Progenitor cell of endocrine pancreas (in vitro differentiated cells): ENCODE measurements at regions not wholly inside any gene's neighbourhood (a gene's known extent, or its start where the extent isn't known, plus 50 kb on each side); places are given as distances from the start of the nearest gene placed in this dataset.
A peak's percentile ranks its signal among the peaks of the same experiment; 100 is the strongest.

Source experiments
- DNase-seq: peaks from one replicate; pipeline ENCODE4 v3.0.0; 2021; ENCODE audit warnings: low spot score; ENCODE audit not compliant: unreplicated experiment
- H3K27ac Mint-ChIP-seq: 2 replicates; pipeline ENCODE4 v1.8.0; 2021; ENCODE audit warnings: mild to moderate bottlenecking, moderate library complexity, mixed read lengths
- H3K27me3 Mint-ChIP-seq: 2 replicates; pipeline ENCODE4 v1.8.0; 2021; ENCODE audit warnings: mixed read lengths
- H3K36me3 Mint-ChIP-seq: 2 replicates; pipeline ENCODE4 v1.8.0; 2022; ENCODE audit warnings: mixed read lengths; ENCODE audit not compliant: insufficient read depth
- H3K4me1 Mint-ChIP-seq: 2 replicates; pipeline ENCODE4 v1.8.0; 2021; ENCODE audit warnings: low read depth, mixed read lengths
- H3K4me3 Mint-ChIP-seq: 2 replicates; pipeline ENCODE4 v1.8.0; 2021; ENCODE audit warnings: low read depth, mild to moderate bottlenecking, moderate library complexity, mixed read lengths
- H3K9me3 Mint-ChIP-seq: 2 replicates; pipeline ENCODE4 v1.8.0; 2021; ENCODE audit warnings: low read depth, mixed read lengths
- TF ChIP-seq, protein P1 (sequence below): fragments of 200-600 bp; sonication (generic); IDR thresholded peaks from one replicate; pipeline ENCODE4 v1.5.0; 2021; ENCODE audit warnings: antibody characterized with exemption, mild to moderate bottlenecking; ENCODE audit not compliant: unreplicated experiment

DNA sequence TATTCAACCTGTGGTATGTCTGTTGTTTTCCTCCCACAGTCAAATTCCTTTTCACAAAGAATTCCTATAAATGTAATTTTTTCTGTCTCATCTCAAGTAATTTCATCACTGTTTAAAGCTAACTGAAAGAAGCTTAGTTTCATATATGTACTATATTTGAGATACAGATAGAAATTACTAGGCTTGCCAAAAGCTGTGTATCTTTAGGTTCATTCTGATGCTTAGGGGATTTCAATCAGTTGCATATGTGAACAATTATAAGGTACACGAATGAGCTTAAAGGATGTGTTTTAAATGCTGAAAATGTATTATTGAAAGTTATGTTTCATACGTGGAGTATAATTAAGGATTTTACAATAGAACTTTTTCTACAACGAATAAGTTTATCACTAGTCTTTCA is 59.2 kb upstream of the DSG1 start:
- Mint-ChIP-seq H3K27ac (no peak overlapping the region), H3K27me3 (no peaks in the 10 kb centered on the region), H3K4me3 (no peak overlapping the region), H3K4me1 (peaks cover 32% of the 10 kb centered on the region), H3K9me3 (peaks cover 4% of the 10 kb centered on the region), H3K36me3 (no peaks in the 10 kb centered on the region)
- TF ChIP-seq, protein P1, sequence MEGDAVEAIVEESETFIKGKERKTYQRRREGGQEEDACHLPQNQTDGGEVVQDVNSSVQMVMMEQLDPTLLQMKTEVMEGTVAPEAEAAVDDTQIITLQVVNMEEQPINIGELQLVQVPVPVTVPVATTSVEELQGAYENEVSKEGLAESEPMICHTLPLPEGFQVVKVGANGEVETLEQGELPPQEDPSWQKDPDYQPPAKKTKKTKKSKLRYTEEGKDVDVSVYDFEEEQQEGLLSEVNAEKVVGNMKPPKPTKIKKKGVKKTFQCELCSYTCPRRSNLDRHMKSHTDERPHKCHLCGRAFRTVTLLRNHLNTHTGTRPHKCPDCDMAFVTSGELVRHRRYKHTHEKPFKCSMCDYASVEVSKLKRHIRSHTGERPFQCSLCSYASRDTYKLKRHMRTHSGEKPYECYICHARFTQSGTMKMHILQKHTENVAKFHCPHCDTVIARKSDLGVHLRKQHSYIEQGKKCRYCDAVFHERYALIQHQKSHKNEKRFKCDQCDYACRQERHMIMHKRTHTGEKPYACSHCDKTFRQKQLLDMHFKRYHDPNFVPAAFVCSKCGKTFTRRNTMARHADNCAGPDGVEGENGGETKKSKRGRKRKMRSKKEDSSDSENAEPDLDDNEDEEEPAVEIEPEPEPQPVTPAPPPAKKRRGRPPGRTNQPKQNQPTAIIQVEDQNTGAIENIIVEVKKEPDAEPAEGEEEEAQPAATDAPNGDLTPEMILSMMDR, result no peak
- DNase-seq, result no peak

DNA sequence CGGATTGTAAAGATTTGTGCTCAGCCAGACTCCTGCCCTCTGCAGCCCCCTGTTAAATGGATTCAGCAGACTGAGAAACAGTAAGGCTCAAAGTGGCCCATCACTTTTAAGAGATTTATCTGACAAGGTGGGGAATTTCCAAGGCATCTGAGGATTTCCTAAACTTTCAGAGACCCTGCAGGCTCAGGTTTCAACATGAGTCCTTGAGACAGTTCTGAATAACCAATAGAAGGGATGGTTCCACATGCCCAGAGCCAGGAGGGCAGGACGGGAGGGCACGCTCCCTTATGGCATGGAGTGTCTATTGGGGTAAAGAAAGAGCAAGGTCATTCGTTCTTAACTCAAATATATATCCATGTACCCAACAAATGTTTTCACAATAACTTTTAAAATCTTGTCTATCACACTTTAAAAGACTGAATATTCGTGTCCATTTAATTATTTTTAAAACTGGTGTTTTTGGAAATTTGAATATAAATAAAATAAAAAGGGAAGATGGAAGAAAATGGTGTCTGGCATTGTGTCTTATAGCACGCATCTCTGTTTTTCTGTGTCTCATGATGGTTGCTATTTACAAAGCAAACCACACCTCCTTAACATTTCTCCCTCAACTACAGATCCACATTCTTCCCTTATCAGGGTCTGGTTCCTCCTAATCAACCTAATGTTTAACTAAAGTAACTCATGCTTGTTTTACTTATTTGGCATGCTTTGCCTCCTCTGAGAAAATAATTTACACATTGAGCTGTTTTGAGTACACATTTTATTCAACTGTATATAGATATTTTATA is 56.0 kb upstream of the DSG1 start:
- Mint-ChIP-seq H3K9me3 (peaks cover 4% of the 10 kb centered on the region), H3K27ac (peak overlapping the region; percentile 93), H3K27me3 (no peaks in the 10 kb centered on the region), H3K4me3 (no peak overlapping the region), H3K36me3 (no peaks in the 10 kb centered on the region), H3K4me1 (peaks cover 38% of the 10 kb centered on the region)
- TF ChIP-seq, protein P1, result no peak
- DNase-seq, result no peak

DNA sequence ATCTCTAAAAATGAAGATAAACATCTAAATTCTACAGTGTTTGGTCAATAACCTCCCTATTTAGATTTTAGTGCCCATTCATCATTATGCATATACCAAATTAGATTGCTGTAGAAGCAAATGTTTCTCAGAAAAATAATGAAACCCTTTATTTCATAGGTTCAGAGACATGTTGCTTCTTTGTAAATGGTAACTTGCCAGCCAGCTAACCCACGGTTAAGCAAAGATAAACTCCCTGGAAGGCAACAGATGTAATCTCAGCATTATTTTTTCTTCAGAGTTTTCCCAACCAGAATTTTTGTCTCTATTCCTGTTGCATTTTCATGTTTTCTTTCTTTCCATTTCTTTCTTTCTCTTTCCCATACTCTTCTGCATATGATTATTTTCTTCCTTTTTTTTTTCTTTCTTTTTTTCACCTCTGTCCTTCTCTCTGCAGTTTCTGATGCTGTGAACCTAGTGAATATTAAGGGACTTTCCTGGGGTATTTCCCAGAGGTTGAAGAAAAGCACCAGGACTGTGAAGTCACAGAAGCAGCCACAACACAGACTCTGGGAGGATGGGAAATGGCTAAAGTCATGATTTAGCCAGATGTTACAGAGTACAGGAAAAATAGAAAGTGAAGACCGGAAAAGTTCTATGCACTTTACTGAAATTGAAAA is 50.0 kb upstream of the DSG1 start:
- no peak overlapping the region for H3K4me3 Mint-ChIP-seq

More for the DNA sequence above, 50.0 kb upstream of the DSG1 start:
- peaks cover 3% of the 10 kb centered on the region for H3K9me3 Mint-ChIP-seq
- H3K27me3 Mint-ChIP-seq, result no peaks in the 10 kb centered on the region
- H3K36me3 Mint-ChIP-seq, result no peaks in the 10 kb centered on the region
- DNase-seq, result no peak
- no peak overlapping the region for H3K27ac Mint-ChIP-seq
- H3K4me1 Mint-ChIP-seq, result peaks cover 32% of the 10 kb centered on the region
- TF ChIP-seq, protein P1, result no peak
